Choroid plexus epithelial cell (primary cell): ENCODE measurements at regions not wholly inside any gene's neighbourhood (a gene's known extent, or its start where the extent isn't known, plus 50 kb on each side); places are given as distances from the start of the nearest gene placed in this dataset.
A peak's percentile ranks its signal among the peaks of the same experiment; 100 is the strongest.

Experiments used
- DNase-seq: peaks from one replicate; pipeline ENCODE4 v3.0.0-alpha.2; 2010; ENCODE audit warnings: low read depth
- H3K4me3 ChIP-seq: 2 replicates; pipeline ENCODE4 v1.5.1; 2011; ENCODE audit warnings: low read depth, mild to moderate bottlenecking, control low read depth, low read length, moderate library complexity
- CTCF ChIP-seq: conservative IDR thresholded peaks from 2 replicates; pipeline ENCODE4 v1.5.1; 2011; ENCODE audit warnings: low read depth, mild to moderate bottlenecking, control low read depth, inconsistent platforms, low read length, moderate library complexity

GRCh38 chr6:56840467-56841380, 114.2 kb upstream of the BEND6 start:
- no peak for TF ChIP-seq CTCF
- H3K4me3 ChIP-seq = peak overlapping the region; percentile 11
- DNase-seq = peak; percentile 66

GRCh38 chr6:56839533-56840183, 115.2 kb upstream of the BEND6 start:
- DNase-seq = no peak
- TF ChIP-seq CTCF = no peak
- no peak overlapping the region for H3K4me3 ChIP-seq

GRCh38 chr6:56838965-56839364, 115.9 kb upstream of the BEND6 start:
- no peak for TF ChIP-seq CTCF
- H3K4me3 ChIP-seq = no peak overlapping the region

GRCh38 chr6:56838016-56838555, 116.8 kb upstream of the BEND6 start:
- no peak for DNase-seq
- TF ChIP-seq CTCF = no peak
- H3K4me3 ChIP-seq = no peak overlapping the region

More at GRCh38 chr6:56838965-56839364, 115.9 kb upstream of the BEND6 start:
- no peak for DNase-seq

GRCh38 chr6:56837322-56837894, 117.5 kb upstream of the BEND6 start:
- no peak for DNase-seq
- no peak for TF ChIP-seq CTCF
- no peak overlapping the region for H3K4me3 ChIP-seq

GRCh38 chr6:56835612-56836011, 119.3 kb upstream of the BEND6 start:
- H3K4me3 ChIP-seq = no peak overlapping the region
- DNase-seq = no peak
- TF ChIP-seq CTCF = no peak
